GM12873 (cell line): ENCODE measurements at regions not wholly inside any gene's neighbourhood (a gene's known extent, or its start where the extent isn't known, plus 50 kb on each side); places are given as distances from the start of the nearest gene placed in this dataset.

Source experiments
- TF ChIP-seq, protein P1 (sequence below): IDR thresholded peaks from 2 replicates; pipeline ENCODE4 v1.5.1; 2012; ENCODE audit warnings: low read depth, mild to moderate bottlenecking, moderate library complexity, low read length, control low read depth; ENCODE audit not compliant: insufficient read depth; ENCODE audit errors: missing control alignments

DNA sequence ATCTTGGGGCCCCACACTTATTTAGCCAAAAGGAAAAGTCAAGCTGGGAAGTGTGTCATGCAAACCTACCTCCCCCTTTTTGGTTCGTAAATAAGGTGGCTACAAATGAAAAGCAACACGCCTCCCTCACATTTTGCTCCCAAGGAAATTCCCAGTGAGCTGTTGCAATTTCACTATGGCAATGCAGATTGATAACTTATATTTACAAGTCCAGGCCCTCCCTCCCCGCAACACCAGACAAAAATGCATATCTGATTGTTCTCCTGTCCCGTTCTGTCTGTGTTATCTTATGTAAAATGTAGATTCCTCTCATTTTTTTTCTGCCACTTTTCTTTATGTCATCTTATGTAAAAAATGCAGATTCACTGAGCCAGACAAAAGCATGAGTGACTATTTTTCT lies 1305.3 kb downstream of the SLITRK5 start:
- TF ChIP-seq, protein P1, sequence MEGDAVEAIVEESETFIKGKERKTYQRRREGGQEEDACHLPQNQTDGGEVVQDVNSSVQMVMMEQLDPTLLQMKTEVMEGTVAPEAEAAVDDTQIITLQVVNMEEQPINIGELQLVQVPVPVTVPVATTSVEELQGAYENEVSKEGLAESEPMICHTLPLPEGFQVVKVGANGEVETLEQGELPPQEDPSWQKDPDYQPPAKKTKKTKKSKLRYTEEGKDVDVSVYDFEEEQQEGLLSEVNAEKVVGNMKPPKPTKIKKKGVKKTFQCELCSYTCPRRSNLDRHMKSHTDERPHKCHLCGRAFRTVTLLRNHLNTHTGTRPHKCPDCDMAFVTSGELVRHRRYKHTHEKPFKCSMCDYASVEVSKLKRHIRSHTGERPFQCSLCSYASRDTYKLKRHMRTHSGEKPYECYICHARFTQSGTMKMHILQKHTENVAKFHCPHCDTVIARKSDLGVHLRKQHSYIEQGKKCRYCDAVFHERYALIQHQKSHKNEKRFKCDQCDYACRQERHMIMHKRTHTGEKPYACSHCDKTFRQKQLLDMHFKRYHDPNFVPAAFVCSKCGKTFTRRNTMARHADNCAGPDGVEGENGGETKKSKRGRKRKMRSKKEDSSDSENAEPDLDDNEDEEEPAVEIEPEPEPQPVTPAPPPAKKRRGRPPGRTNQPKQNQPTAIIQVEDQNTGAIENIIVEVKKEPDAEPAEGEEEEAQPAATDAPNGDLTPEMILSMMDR, result no peak

DNA sequence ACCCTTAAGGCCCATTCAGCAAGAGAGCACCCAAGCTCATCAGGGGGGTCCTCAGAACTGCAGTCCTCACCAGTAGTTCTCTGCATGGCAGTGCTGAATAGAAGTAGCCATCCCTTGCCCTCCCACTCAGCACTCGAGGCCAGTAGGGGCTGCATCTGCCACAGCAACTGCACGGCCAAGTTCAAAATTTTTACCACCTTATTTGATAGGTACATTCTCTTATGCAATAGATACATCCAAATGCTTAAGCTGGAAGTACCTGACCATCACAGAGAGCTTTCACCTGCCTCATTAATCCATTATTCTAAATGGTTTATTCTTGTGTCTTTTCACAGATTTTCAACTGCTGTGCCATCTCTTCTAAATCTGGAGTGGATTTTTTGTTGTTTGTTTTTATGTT lies 1307.4 kb downstream of the SLITRK5 start:
- TF ChIP-seq, protein P1, result no peak

DNA sequence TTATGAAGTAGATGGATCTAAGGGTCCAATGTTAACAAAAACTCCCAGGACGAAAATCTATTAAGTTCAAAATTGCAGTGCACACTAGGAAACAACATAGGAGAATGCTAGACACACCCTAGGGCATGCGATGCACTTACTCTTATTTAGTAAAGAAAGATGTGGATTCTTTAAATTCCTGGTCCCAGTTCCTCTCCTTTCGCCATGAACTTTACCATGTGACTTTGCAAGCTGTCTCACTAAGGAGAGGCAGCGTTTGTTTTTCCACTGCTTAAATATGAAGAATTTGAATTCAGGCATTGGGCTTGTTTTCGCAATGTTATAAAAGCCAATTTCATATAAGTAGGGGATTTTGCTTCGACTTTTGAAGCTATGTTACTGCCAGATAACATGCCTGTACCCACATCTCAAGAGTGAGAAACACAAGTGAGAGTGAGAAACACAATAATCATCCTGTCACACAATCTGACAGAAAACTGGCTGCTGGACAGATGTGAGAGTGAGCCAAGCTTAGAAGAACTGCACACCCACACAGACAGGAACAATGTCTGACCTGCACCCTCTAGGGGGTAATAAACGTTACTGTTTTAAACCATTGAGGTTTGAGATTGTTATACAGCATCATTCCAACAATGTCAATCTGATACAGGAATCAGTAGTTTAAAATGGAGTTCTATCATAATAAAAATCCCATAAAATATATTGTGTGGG lies 1308.4 kb downstream of the SLITRK5 start:
- TF ChIP-seq, protein P1, result no peak

DNA sequence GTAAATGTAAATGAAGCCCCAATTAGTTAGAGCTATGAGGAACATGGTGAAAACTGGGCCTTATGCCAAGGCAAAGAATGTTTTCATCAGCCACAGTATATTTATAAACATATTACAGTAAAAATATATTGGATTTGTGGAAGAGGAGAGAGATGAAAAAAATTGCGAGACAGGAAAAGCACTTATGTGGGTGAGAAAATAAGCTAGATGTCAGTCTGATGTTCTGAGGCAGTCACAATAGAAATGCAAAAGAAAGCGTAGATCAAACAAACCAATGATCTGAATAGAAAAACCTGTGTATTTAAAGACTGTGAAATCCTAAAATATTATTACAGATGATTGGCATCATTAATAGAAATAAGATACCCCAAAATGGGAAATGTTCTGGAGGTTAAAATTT lies 1332.5 kb downstream of the SLITRK5 start:
- TF ChIP-seq, protein P1, result no peak

GRCh38 chr13:89011615-89012014 lies 1340.4 kb downstream of the SLITRK5 start:
- TF ChIP-seq, protein P1, result no peak

DNA sequence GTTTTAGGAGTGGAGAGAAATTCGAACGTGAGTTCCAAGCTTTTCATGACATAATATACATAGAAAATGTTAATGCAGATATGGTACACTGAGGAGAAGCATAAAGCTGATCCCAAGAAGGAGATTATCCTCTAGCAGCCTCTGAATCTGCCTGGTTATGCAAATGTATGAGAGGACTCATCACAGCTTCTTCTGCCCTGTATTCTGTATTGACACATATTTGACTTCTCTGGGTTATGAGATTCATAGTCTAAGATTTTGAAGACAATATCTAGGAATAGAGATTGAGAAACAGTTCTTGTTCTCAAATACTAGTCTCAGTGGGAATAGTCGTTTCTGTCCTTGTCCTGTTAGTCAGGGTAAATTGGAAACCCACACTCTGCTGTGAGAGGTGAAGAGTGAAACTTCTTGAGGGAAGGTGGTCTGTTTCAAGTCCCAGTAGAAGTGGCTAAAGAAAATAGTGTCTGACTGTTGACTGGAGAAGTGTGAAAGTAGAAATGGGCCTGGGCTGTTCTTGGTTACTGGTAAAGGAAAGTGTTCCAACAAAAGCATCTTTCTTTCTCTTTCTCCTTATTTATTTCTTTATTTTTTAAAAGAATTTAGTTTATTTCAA lies 1356.6 kb downstream of the SLITRK5 start:
- TF ChIP-seq, protein P1, result no peak

- TF ChIP-seq, protein P1, result no peak
Measured at GRCh38 chr13:89029062-89029461, 1357.9 kb downstream of the SLITRK5 start.
